ENCODE measurements at regions not wholly inside any gene's neighbourhood (a gene's known extent, or its start where the extent isn't known, plus 50 kb on each side); places are given as distances from the start of the nearest gene placed in this dataset.

DNA sequence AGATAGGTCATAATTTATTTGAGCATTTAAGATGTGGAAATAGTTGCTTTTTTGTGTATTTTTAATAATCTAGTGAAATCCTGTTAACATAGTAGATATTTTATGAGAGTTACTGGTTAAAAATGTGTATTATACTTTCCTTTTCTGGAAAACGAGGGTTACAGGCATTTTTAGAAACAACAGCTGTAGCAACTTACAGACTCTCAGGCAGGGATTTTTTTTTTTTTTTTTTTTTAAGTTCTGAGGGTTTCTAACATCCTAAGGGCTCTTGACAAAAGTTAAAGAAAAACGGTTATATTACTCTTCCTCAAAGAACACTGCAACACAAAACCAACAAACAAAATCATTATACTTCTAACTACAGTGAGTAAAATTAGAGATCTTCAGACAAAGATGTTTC, 205.9 kb downstream of the ACKR3 start:
- no peak for DNase-seq
- Histone ChIP-seq H3K79me2 (ENCODE audit: low read depth) (no peaks in the 10 kb centered on the region), H3K4me2 (no peak overlapping the region), H3K27ac (no peak overlapping the region), H3K9me3 (ENCODE audit: insufficient read depth, low read depth) (no peaks in the 10 kb centered on the region), H4K20me1 (ENCODE audit: insufficient read depth) (no peaks in the 10 kb centered on the region), H3K4me3 (no peak overlapping the region), H3K4me1 (replicated peaks; ENCODE audit: insufficient read depth) (peaks cover 36% of the 10 kb centered on the region), H3K9me2 (ENCODE audit: insufficient read depth) (no peaks in the 10 kb centered on the region), H3K36me3 (ENCODE audit: low read depth) (no peaks in the 10 kb centered on the region), H3K27me3 (ENCODE audit: insufficient read depth, low read depth) (0 out of 2 replicates have a peak, but pooled peaks cover 4% of the 10 kb centered on the region), H3F3A (ENCODE audit: insufficient read depth, low read depth) (peaks cover 6% of the 10 kb centered on the region; the same call in 1 of the 2 replicates), H2AFZ (no peak overlapping the region)
- intact Hi-C loops (cut with micrococcal nuclease; ENCODE audit: unreplicated experiment), result no loop called here
- TF ChIP-seq, protein P1, sequence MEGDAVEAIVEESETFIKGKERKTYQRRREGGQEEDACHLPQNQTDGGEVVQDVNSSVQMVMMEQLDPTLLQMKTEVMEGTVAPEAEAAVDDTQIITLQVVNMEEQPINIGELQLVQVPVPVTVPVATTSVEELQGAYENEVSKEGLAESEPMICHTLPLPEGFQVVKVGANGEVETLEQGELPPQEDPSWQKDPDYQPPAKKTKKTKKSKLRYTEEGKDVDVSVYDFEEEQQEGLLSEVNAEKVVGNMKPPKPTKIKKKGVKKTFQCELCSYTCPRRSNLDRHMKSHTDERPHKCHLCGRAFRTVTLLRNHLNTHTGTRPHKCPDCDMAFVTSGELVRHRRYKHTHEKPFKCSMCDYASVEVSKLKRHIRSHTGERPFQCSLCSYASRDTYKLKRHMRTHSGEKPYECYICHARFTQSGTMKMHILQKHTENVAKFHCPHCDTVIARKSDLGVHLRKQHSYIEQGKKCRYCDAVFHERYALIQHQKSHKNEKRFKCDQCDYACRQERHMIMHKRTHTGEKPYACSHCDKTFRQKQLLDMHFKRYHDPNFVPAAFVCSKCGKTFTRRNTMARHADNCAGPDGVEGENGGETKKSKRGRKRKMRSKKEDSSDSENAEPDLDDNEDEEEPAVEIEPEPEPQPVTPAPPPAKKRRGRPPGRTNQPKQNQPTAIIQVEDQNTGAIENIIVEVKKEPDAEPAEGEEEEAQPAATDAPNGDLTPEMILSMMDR (conservative IDR thresholded peaks at IDR 0.05), result no peak
- TF ChIP-seq EZH2 (IDR thresholded peaks at IDR 0.05; ENCODE audit: low read depth), result no peak
- ChIA-PET POLR2A (ENCODE audit: unreplicated experiment) (interaction anchor here (0.7 kb wide), 1 partner anchor 26 kb away, joined by 4 read pairs; no protein-coding TSS in a partner anchor), CTCF (no interaction called here)
- no TSS peak for BruUV-seq (replicated peaks)

DNA sequence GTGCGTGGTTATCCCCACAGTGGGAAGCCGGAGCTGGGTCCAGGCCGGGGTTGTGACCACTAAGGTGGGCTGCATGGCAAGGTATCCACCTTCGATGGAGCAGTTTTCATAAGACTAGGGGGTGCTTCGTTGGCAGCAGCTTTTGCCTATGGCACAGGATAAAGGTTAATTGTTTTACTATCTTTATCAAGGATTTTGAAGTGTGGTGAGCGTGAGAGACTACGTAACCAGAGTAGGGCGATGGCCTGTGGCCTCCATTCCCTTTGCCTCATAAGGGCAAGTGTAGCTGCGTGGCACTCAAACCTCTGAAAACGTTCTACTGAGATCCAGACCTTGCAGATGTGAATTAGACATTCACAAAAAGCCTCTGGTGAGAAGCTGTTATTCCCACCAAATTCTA, 206.6 kb downstream of the ACKR3 start:
- ChIA-PET CTCF (interaction anchor here (0.6 to 0.7 kb wide), 3 partner anchors 36 to 252 kb away, joined by 4 to 6 read pairs (median 5); no protein-coding TSS in a partner anchor), POLR2A (ENCODE audit: unreplicated experiment) (interaction anchor here (0.7 to 0.8 kb wide), 3 partner anchors 304 to 1825 kb away, joined by 3 to 13 read pairs (median 10); no protein-coding TSS in a partner anchor)
- peak overlapping the region; percentile 81 for H3K27ac ChIP-seq
- TSS peak; percentile 98 for BruUV-seq (replicated peaks)
- no peak for DNase-seq
- no peaks in the 10 kb centered on the region for H3K36me3 ChIP-seq (ENCODE audit: low read depth)
- peaks cover 6% of the 10 kb centered on the region; the same call in 1 of the 2 replicates for H3F3A ChIP-seq (ENCODE audit: insufficient read depth, low read depth)
- H3K9me3 ChIP-seq (ENCODE audit: insufficient read depth, low read depth), result no peaks in the 10 kb centered on the region
- H3K4me1 ChIP-seq (replicated peaks; ENCODE audit: insufficient read depth), result peaks cover 33% of the 10 kb centered on the region
- TF ChIP-seq, protein P1 (conservative IDR thresholded peaks at IDR 0.05), result no peak
- TF ChIP-seq EZH2 (IDR thresholded peaks at IDR 0.05; ENCODE audit: low read depth), result no peak
- H3K79me2 ChIP-seq (ENCODE audit: low read depth), result no peaks in the 10 kb centered on the region
- no peaks in the 10 kb centered on the region for H3K9me2 ChIP-seq (ENCODE audit: insufficient read depth)
- H3K27me3 ChIP-seq (ENCODE audit: insufficient read depth, low read depth), result 0 out of 2 replicates have a peak, but pooled peaks cover 4% of the 10 kb centered on the region
- H4K20me1 ChIP-seq (ENCODE audit: insufficient read depth), result no peaks in the 10 kb centered on the region
- intact Hi-C loops (cut with micrococcal nuclease; ENCODE audit: unreplicated experiment), result loop anchor here (2.0 kb wide), 1 partner anchor 207 kb away; the partner anchor contains the start of gene ACKR3
- H3K4me3 ChIP-seq, result no peak overlapping the region
- H3K4me2 ChIP-seq, result peak overlapping the region; percentile 54; the same call in 1 of the 2 replicates
- no peak overlapping the region for H2AFZ ChIP-seq

DNA sequence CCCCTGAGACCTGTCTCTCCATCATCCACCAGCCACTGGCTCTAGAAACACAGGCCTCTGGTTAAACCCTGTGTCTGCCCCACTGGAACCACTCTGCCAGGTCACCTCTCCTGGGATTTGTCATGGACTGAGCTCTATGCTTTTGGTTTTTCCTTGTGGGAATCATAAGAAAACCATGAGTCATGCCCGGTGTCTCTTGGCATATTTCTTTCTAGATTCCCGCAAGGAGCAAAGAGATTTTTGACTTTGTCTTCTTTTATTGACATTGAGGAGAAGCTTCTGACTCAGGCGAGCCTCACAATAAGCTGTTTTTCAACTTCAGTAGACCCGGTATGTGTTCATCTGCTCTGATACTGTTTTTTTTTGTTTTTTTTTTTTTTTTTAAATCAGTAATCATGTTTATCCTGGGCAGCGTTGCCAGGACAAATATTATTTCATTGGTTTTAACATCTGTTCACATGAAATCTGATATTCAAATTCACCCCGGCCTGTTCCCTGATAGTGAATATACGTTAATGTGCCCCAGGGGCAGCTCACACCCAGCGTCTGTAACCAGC, 207.1 kb downstream of the ACKR3 start:
- Histone ChIP-seq H3K9me3 (ENCODE audit: insufficient read depth, low read depth) (no peaks in the 10 kb centered on the region), H2AFZ (peak overlapping the region; percentile 45), H3K79me2 (ENCODE audit: low read depth) (no peaks in the 10 kb centered on the region), H4K20me1 (ENCODE audit: insufficient read depth) (no peaks in the 10 kb centered on the region), H3K4me1 (replicated peaks; ENCODE audit: insufficient read depth) (peaks cover 35% of the 10 kb centered on the region), H3K27me3 (ENCODE audit: insufficient read depth, low read depth) (peaks cover 4% of the 10 kb centered on the region; the same call in 1 of the 2 replicates), H3F3A (ENCODE audit: insufficient read depth, low read depth) (peaks cover 6% of the 10 kb centered on the region; the same call in 1 of the 2 replicates), H3K9me2 (ENCODE audit: insufficient read depth) (no peaks in the 10 kb centered on the region), H3K27ac (peak overlapping the region; percentile 81), H3K36me3 (ENCODE audit: low read depth) (no peaks in the 10 kb centered on the region), H3K4me2 (peak overlapping the region; percentile 54), H3K4me3 (no peak overlapping the region)
- ChIA-PET POLR2A (ENCODE audit: unreplicated experiment) (interaction anchor here (0.6 to 0.8 kb wide), 6 partner anchors 17 to 1825 kb away, joined by 3 to 13 read pairs (median 8); no protein-coding TSS in a partner anchor), CTCF (interaction anchor here (0.6 to 0.7 kb wide), 3 partner anchors 36 to 251 kb away, joined by 4 to 6 read pairs (median 5); no protein-coding TSS in a partner anchor)
- no peak for TF ChIP-seq EZH2 (IDR thresholded peaks at IDR 0.05; ENCODE audit: low read depth)
- TF ChIP-seq, protein P1 (conservative IDR thresholded peaks at IDR 0.05), result no peak
- intact Hi-C loops (cut with micrococcal nuclease; ENCODE audit: unreplicated experiment), result loop anchor here (2.0 kb wide), 1 partner anchor 208 kb away; the partner anchor contains the start of gene ACKR3
- peak; percentile 49 to 81 for DNase-seq
- BruUV-seq (replicated peaks), result no TSS peak
